ENCODE measurements at regions not wholly inside any gene's neighbourhood (a gene's known extent, or its start where the extent isn't known, plus 50 kb on each side); places are given as distances from the start of the nearest gene placed in this dataset.
"Not testable (repeated sequence)": the region's sequence is repeated elsewhere in the genome, so short reads cannot be mapped to it uniquely, and the experiment has no call there.

GRCh38 chr1:194809215-194809614 lies 1622.8 kb upstream of the B3GALT2 start:
- no peak for DNase-seq (ENCODE audit: insufficient read length, low spot score)
- TF ChIP-seq PAX5 (IDR thresholded peaks at IDR 0.05; ENCODE audit: insufficient read depth, low read length, severe bottlenecking) (no peak), TAF1 (IDR thresholded peaks at IDR 0.05; ENCODE audit: low read depth, low read length) (no peak), SPI1 (IDR thresholded peaks at IDR 0.05; ENCODE audit: low read depth, low read length) (no peak), POLR2A (IDR thresholded peaks at IDR 0.05; ENCODE audit: low read depth, low read length) (no peak), POLR2AphosphoS5 (IDR thresholded peaks at IDR 0.05; ENCODE audit: low read depth, low read length) (no peak), POU2F2 (IDR thresholded peaks at IDR 0.05; ENCODE audit: low read depth, low read length) (no peak)
- FAIRE-seq: no peak

GRCh38 chr1:194807530-194808220 lies 1621.3 kb upstream of the B3GALT2 start:
- no peak for TF ChIP-seq POLR2AphosphoS5 (IDR thresholded peaks at IDR 0.05; ENCODE audit: low read depth, low read length)
- no peak for TF ChIP-seq POLR2A (IDR thresholded peaks at IDR 0.05; ENCODE audit: low read depth, low read length)
- TF ChIP-seq POU2F2 (IDR thresholded peaks at IDR 0.05; ENCODE audit: low read depth, low read length): no peak
- no peak for TF ChIP-seq PAX5 (IDR thresholded peaks at IDR 0.05; ENCODE audit: insufficient read depth, low read length, severe bottlenecking)
- TF ChIP-seq SPI1 (IDR thresholded peaks at IDR 0.05; ENCODE audit: low read depth, low read length): no peak
- TF ChIP-seq TAF1 (IDR thresholded peaks at IDR 0.05; ENCODE audit: low read depth, low read length): no peak
- no peak for FAIRE-seq
- DNase-seq (ENCODE audit: insufficient read length, low spot score): no peak

- FAIRE-seq: no peak
- TF ChIP-seq POU2F2 (IDR thresholded peaks at IDR 0.05; ENCODE audit: low read depth, low read length): no peak
- no peak for DNase-seq (ENCODE audit: insufficient read length, low spot score)
Observed at GRCh38 chr1:194802572-194802971, 1616.2 kb upstream of the B3GALT2 start.

- no peak for TF ChIP-seq POLR2AphosphoS5 (IDR thresholded peaks at IDR 0.05; ENCODE audit: low read depth, low read length)
- TF ChIP-seq POU2F2 (IDR thresholded peaks at IDR 0.05; ENCODE audit: low read depth, low read length): no peak
- TF ChIP-seq PAX5 (IDR thresholded peaks at IDR 0.05; ENCODE audit: insufficient read depth, low read length, severe bottlenecking): no peak
- TF ChIP-seq POLR2A (IDR thresholded peaks at IDR 0.05; ENCODE audit: low read depth, low read length): no peak
- no peak for TF ChIP-seq TAF1 (IDR thresholded peaks at IDR 0.05; ENCODE audit: low read depth, low read length)
- TF ChIP-seq SPI1 (IDR thresholded peaks at IDR 0.05; ENCODE audit: low read depth, low read length): no peak
- DNase-seq (ENCODE audit: insufficient read length, low spot score): no peak
- FAIRE-seq: no peak
Observed at GRCh38 chr1:194795917-194796593, 1609.6 kb upstream of the B3GALT2 start.

- TF ChIP-seq POLR2A (IDR thresholded peaks at IDR 0.05; ENCODE audit: low read depth, low read length) (no peak), POLR2AphosphoS5 (IDR thresholded peaks at IDR 0.05; ENCODE audit: low read depth, low read length) (no peak), PAX5 (IDR thresholded peaks at IDR 0.05; ENCODE audit: insufficient read depth, low read length, severe bottlenecking) (no peak), SPI1 (IDR thresholded peaks at IDR 0.05; ENCODE audit: low read depth, low read length) (no peak), TAF1 (IDR thresholded peaks at IDR 0.05; ENCODE audit: low read depth, low read length) (no peak), POU2F2 (IDR thresholded peaks at IDR 0.05; ENCODE audit: low read depth, low read length) (no peak)
- FAIRE-seq (no peak), DNase-seq (ENCODE audit: insufficient read length, low spot score) (no peak)
Observed at GRCh38 chr1:194787001-194787400, 1600.6 kb upstream of the B3GALT2 start.

GRCh38 chr1:194786027-194786426 lies 1599.6 kb upstream of the B3GALT2 start:
- no peak for DNase-seq (ENCODE audit: insufficient read length, low spot score)
- TF ChIP-seq POLR2A (IDR thresholded peaks at IDR 0.05; ENCODE audit: low read depth, low read length) (no peak), SPI1 (IDR thresholded peaks at IDR 0.05; ENCODE audit: low read depth, low read length) (no peak), TAF1 (IDR thresholded peaks at IDR 0.05; ENCODE audit: low read depth, low read length) (no peak), POU2F2 (IDR thresholded peaks at IDR 0.05; ENCODE audit: low read depth, low read length) (no peak), POLR2AphosphoS5 (IDR thresholded peaks at IDR 0.05; ENCODE audit: low read depth, low read length) (no peak), PAX5 (IDR thresholded peaks at IDR 0.05; ENCODE audit: insufficient read depth, low read length, severe bottlenecking) (no peak)
- no peak for FAIRE-seq

GRCh38 chr1:194776657-194777056 lies 1590.2 kb upstream of the B3GALT2 start:
- TF ChIP-seq POLR2AphosphoS5 (IDR thresholded peaks at IDR 0.05; ENCODE audit: low read depth, low read length) (no peak), TAF1 (IDR thresholded peaks at IDR 0.05; ENCODE audit: low read depth, low read length) (no peak), POLR2A (IDR thresholded peaks at IDR 0.05; ENCODE audit: low read depth, low read length) (no peak), PAX5 (IDR thresholded peaks at IDR 0.05; ENCODE audit: insufficient read depth, low read length, severe bottlenecking) (no peak), POU2F2 (IDR thresholded peaks at IDR 0.05; ENCODE audit: low read depth, low read length) (no peak), SPI1 (IDR thresholded peaks at IDR 0.05; ENCODE audit: low read depth, low read length) (no peak)
- DNase-seq (ENCODE audit: insufficient read length, low spot score) (no peak), FAIRE-seq (no peak)

GRCh38 chr1:194774535-194774934 lies 1588.1 kb upstream of the B3GALT2 start:
- FAIRE-seq (no peak), DNase-seq (ENCODE audit: insufficient read length, low spot score) (no peak)
- TF ChIP-seq SPI1 (IDR thresholded peaks at IDR 0.05; ENCODE audit: low read depth, low read length): no peak
- TF ChIP-seq TAF1 (IDR thresholded peaks at IDR 0.05; ENCODE audit: low read depth, low read length): no peak
- no peak for TF ChIP-seq POLR2A (IDR thresholded peaks at IDR 0.05; ENCODE audit: low read depth, low read length)
- TF ChIP-seq PAX5 (IDR thresholded peaks at IDR 0.05; ENCODE audit: insufficient read depth, low read length, severe bottlenecking): no peak
- TF ChIP-seq POLR2AphosphoS5 (IDR thresholded peaks at IDR 0.05; ENCODE audit: low read depth, low read length): no peak
- no peak for TF ChIP-seq POU2F2 (IDR thresholded peaks at IDR 0.05; ENCODE audit: low read depth, low read length)

GRCh38 chr1:194755241-194755994 lies 1569.0 kb upstream of the B3GALT2 start:
- DNase-seq (ENCODE audit: insufficient read length, low spot score) (no peak), FAIRE-seq (no peak)

GRCh38 chr1:194738843-194739242 lies 1552.4 kb upstream of the B3GALT2 start:
- DNase-seq (ENCODE audit: insufficient read length, low spot score); FAIRE-seq: not testable (repeated sequence)

More at GRCh38 chr1:194755241-194755994, 1569.0 kb upstream of the B3GALT2 start:
- TF ChIP-seq TAF1 (IDR thresholded peaks at IDR 0.05; ENCODE audit: low read depth, low read length): no peak
- TF ChIP-seq POLR2A (IDR thresholded peaks at IDR 0.05; ENCODE audit: low read depth, low read length): no peak
- TF ChIP-seq SPI1 (IDR thresholded peaks at IDR 0.05; ENCODE audit: low read depth, low read length): no peak
- TF ChIP-seq PAX5 (IDR thresholded peaks at IDR 0.05; ENCODE audit: insufficient read depth, low read length, severe bottlenecking): no peak
- no peak for TF ChIP-seq POLR2AphosphoS5 (IDR thresholded peaks at IDR 0.05; ENCODE audit: low read depth, low read length)
- no peak for TF ChIP-seq POU2F2 (IDR thresholded peaks at IDR 0.05; ENCODE audit: low read depth, low read length)
